IMR-90 (cell line): ENCODE measurements at regions not wholly inside any gene's neighbourhood (a gene's known extent, or its start where the extent isn't known, plus 50 kb on each side); places are given as distances from the start of the nearest gene placed in this dataset.

ENCODE experiments used
- ATAC-seq: fragments of 200-7000 bp; cut with Tn5 transposase; 2 replicates; pipeline ENCODE4 v1.9.1; 2020; ENCODE audit warnings: low read depth, mild to moderate bottlenecking, moderate library complexity
- BruUV-seq: library from RNA; stranded (reverse); fragments of 400-500 nt; replicated peaks from 2 replicates; lab custom pipeline; 2021; lab: Mats Ljungman, UMichigan
- CTCF ChIA-PET: fragments of 300-600 bp; formaldehyde crosslinking; extraction: SDS; loops from one replicate; lab custom pipeline; 2021; ENCODE audit warnings: antibody characterized with exemption; lab: Yijun Ruan, JAX
- POLR2A ChIA-PET: fragments of 300-600 bp; sonication (Branson Sonifier 250); formaldehyde crosslinking; loops from one replicate; lab custom pipeline; 2022; ENCODE audit warnings: antibody characterized with exemption; ENCODE audit not compliant: unreplicated experiment; lab: Charles Lee
- DNase-seq: peaks from one replicate; pipeline ENCODE4 v3.0.0; 2013
- H2AFZ ChIP-seq: replicated peaks from 2 replicates; pipeline ENCODE3; 2013; ENCODE audit warnings: low read length, mild to moderate bottlenecking; ENCODE audit not compliant: poor library complexity
- H2AK5ac ChIP-seq: 2 replicates; pipeline ENCODE4 v1.6.1; 2013; ENCODE audit warnings: low read depth, low read length, inconsistent platforms
- H2AK9ac ChIP-seq: replicated peaks from 2 replicates; pipeline ENCODE3; 2013; ENCODE audit warnings: mild to moderate bottlenecking, low read depth, low read length, moderate library complexity; ENCODE audit not compliant: poor library complexity
- H2BK120ac ChIP-seq: 2 replicates; pipeline ENCODE4 v1.6.1; 2013; ENCODE audit warnings: low read depth, low read length, inconsistent platforms
- H2BK15ac ChIP-seq: 3 replicates; pipeline ENCODE4 v1.6.1; 2013; ENCODE audit warnings: low read depth, low read length, inconsistent platforms
- H2BK20ac ChIP-seq: 2 replicates; pipeline ENCODE4 v1.6.1; 2013; ENCODE audit warnings: low read depth, mild to moderate bottlenecking, inconsistent platforms, low read length, moderate library complexity
- H2BK5ac ChIP-seq: 2 replicates; pipeline ENCODE4 v1.6.1; 2013; ENCODE audit warnings: mild to moderate bottlenecking, low read depth, low read length, inconsistent platforms; ENCODE audit not compliant: poor library complexity, severe bottlenecking
- H3K14ac ChIP-seq: replicated peaks from 2 replicates; pipeline ENCODE4 v1.6.1; 2013; ENCODE audit warnings: low read depth, low read length, inconsistent platforms
- H3K18ac ChIP-seq: 2 replicates; pipeline ENCODE4 v1.6.1; 2013; ENCODE audit warnings: low read depth, low read length, control low read depth
- H3K23ac ChIP-seq: 2 replicates; pipeline ENCODE4 v1.6.1; 2013; ENCODE audit warnings: low read depth, low read length, inconsistent platforms
- H3K27ac ChIP-seq: 2 replicates; pipeline ENCODE4 v1.5.1; 2013; ENCODE audit warnings: mild to moderate bottlenecking, control low read depth, low read length; ENCODE audit not compliant: insufficient read depth
- H3K27me3 ChIP-seq: 2 replicates; pipeline ENCODE4 v1.6.1; 2013; ENCODE audit warnings: low read length; ENCODE audit not compliant: control insufficient read depth, insufficient read depth
- H3K36me3 ChIP-seq: 2 replicates; pipeline ENCODE4 v1.6.1; 2013; ENCODE audit warnings: low read length, mixed read lengths; ENCODE audit not compliant: control insufficient read depth, insufficient read depth
- H3K4ac ChIP-seq: 2 replicates; pipeline ENCODE4 v1.6.1; 2013; ENCODE audit warnings: low read depth, low read length, inconsistent platforms
- H3K4me1 ChIP-seq: 2 replicates; pipeline ENCODE4 v1.6.1; 2013; ENCODE audit warnings: low read length, mixed read lengths; ENCODE audit not compliant: control insufficient read depth, insufficient read depth
- H3K4me2 ChIP-seq: 2 replicates; pipeline ENCODE4 v1.6.1; 2013; ENCODE audit warnings: low read depth, mild to moderate bottlenecking, control low read depth, low read length, moderate library complexity
- H3K4me3 ChIP-seq: 2 replicates; pipeline ENCODE4 v1.5.1; 2013; ENCODE audit warnings: low read depth, mild to moderate bottlenecking, control low read depth, low read length, moderate library complexity; ENCODE audit not compliant: insufficient read depth
- H3K56ac ChIP-seq: 2 replicates; pipeline ENCODE4 v1.6.1; 2013; ENCODE audit warnings: low read length, inconsistent platforms; ENCODE audit not compliant: insufficient read depth; ENCODE audit errors: extremely low read depth
- H3K79me1 ChIP-seq, 2 experiments: 2 replicates each; pipeline ENCODE4 v1.6.1; 2013; ENCODE audit warnings: low read length in 2 of 2, inconsistent platforms in 1 of 2, low read depth in 1 of 2
- H3K9ac ChIP-seq: 2 replicates; pipeline ENCODE4 v1.6.1; 2013; ENCODE audit warnings: low read depth, low read length, control low read depth
- H3K9me1 ChIP-seq: 2 replicates; pipeline ENCODE4 v1.6.1; 2013; ENCODE audit warnings: low read length, inconsistent platforms; ENCODE audit not compliant: insufficient read depth
- H3K9me3 ChIP-seq: 2 replicates; pipeline ENCODE4 v1.6.1; 2013; ENCODE audit warnings: low read length; ENCODE audit not compliant: control insufficient read depth, insufficient read depth
- H4K20me1 ChIP-seq: 2 replicates; pipeline ENCODE4 v1.6.1; 2013; ENCODE audit warnings: low read length, inconsistent platforms; ENCODE audit not compliant: insufficient read depth
- H4K5ac ChIP-seq: 2 replicates; pipeline ENCODE4 v1.6.1; 2013; ENCODE audit warnings: mild to moderate bottlenecking, low read depth, low read length, control low read depth
- H4K8ac ChIP-seq, 2 experiments: 2 replicates each; pipeline ENCODE4 v1.6.1; 2013; ENCODE audit warnings: low read depth in 2 of 2, low read length in 2 of 2, control low read depth in 1 of 2, inconsistent platforms in 1 of 2
- H4K91ac ChIP-seq: 2 replicates; pipeline ENCODE4 v1.6.1; 2013; ENCODE audit warnings: low read depth, low read length, inconsistent platforms; ENCODE audit not compliant: insufficient read depth
- BHLHE40 ChIP-seq: fragments of 150-350 bp; IDR thresholded peaks from 2 replicates; pipeline ENCODE4 v1.6.1; 2016; ENCODE audit warnings: mild to moderate bottlenecking, low read depth, low read length
- CTCF ChIP-seq: conservative IDR thresholded peaks from 2 replicates; pipeline ENCODE4 v1.5.1; 2012; ENCODE audit warnings: mild to moderate bottlenecking, low read depth, low read length, improper control_type of control experiment
- ELK1 ChIP-seq: fragments of 150-350 bp; IDR thresholded peaks from 2 replicates; pipeline ENCODE4 v1.6.1; 2016; ENCODE audit warnings: low read depth, mild to moderate bottlenecking, low read length, moderate library complexity, borderline replicate concordance
- FOS ChIP-seq: fragments of 150-350 bp; IDR thresholded peaks from 2 replicates; pipeline ENCODE4 v1.6.1; 2016; ENCODE audit warnings: low read depth, low read length
- MAFK ChIP-seq: IDR thresholded peaks from 2 replicates; pipeline ENCODE4 v1.6.1; 2012; ENCODE audit warnings: low read depth, low read length, improper control_type of control experiment
- MAZ ChIP-seq: IDR thresholded peaks from 2 replicates; pipeline ENCODE4 v1.6.1; 2012; ENCODE audit warnings: low read depth, mild to moderate bottlenecking, low read length, improper control_type of control experiment, moderate library complexity, borderline replicate concordance
- MXI1 ChIP-seq: IDR thresholded peaks from 2 replicates; pipeline ENCODE4 v1.6.1; 2012; ENCODE audit warnings: low read depth, mild to moderate bottlenecking, low read length, moderate library complexity, borderline replicate concordance
- NFE2L2 ChIP-seq: fragments of 150-350 bp; IDR thresholded peaks from 2 replicates; pipeline ENCODE4 v1.6.1; 2016; ENCODE audit warnings: low read depth, mild to moderate bottlenecking, low read length
- POLR2A ChIP-seq: IDR thresholded peaks from 2 replicates; pipeline ENCODE4 v1.6.1; 2012; ENCODE audit warnings: mild to moderate bottlenecking, low read depth, low read length
- RAD21 ChIP-seq: IDR thresholded peaks from 2 replicates; pipeline ENCODE4 v1.6.1; 2012; ENCODE audit warnings: low read length, improper control_type of control experiment
- WGBS, 2 experiments: methylation state at CpG; one replicate each; pipeline versions ENCODE4 v1.1.5 to v1.1.7; 2013; ENCODE audit warnings: missing lambda C conversion rate in 2 of 2; ENCODE audit not compliant: insufficient read length in 1 of 2; ENCODE audit errors: extremely low coverage in 2 of 2; 5-methylcytosine and 5-hydroxymethylcytosine counted together
- dilution Hi-C: fragments of 300-500 bp; cut with HindIII; formaldehyde crosslinking; loops from one replicate; pipeline ENCODE4 v1.14.3; 2018; ENCODE audit warnings: low sequenced_read_pairs; ENCODE audit not compliant: unreplicated experiment
- in situ Hi-C: fragments of 300-500 bp; cut with MboI; formaldehyde crosslinking; loops from 3 replicates; pipeline ENCODE4 v1.14.3; 2019; ENCODE audit warnings: low sequenced_read_pairs, inconsistent platforms, mixed read lengths
- intact Hi-C: fragments of 100-400 bp; cut with micrococcal nuclease; formaldehyde crosslinking; loops from 2 replicates; pipeline ENCODE4 v1.10.0; 2022

- Histone ChIP-seq H4K91ac (no peak overlapping the region), H2AK5ac (no peak overlapping the region), H3K9me1 (no peaks in the 10 kb centered on the region), H3K27me3 (no peaks in the 10 kb centered on the region), H4K5ac (no peak overlapping the region), H3K27ac (no peak overlapping the region), H3K56ac (no peak overlapping the region), H2BK20ac (no peak overlapping the region), H3K79me1 (no peaks in the 10 kb centered on the region), H3K9me3 (0 out of 2 replicates have a peak, but pooled peaks cover 1% of the 10 kb centered on the region), H4K8ac (no peak overlapping the region), H2AFZ (no peak overlapping the region), H4K20me1 (no peaks in the 10 kb centered on the region), H3K18ac (no peak overlapping the region), H2BK5ac (no peak overlapping the region), H3K36me3 (no peaks in the 10 kb centered on the region), H2BK15ac (no peak overlapping the region), H3K4ac (no peak overlapping the region), H2BK120ac (no peak overlapping the region), H3K14ac (no peak overlapping the region), H3K23ac (no peak overlapping the region), H2AK9ac (no peak overlapping the region), H3K4me2 (no peak overlapping the region), H3K9ac (no peak overlapping the region), H3K4me3 (no peak overlapping the region), H3K4me1 (no peaks in the 10 kb centered on the region)
- intact Hi-C loops: no loop called here
- ATAC-seq: no peak
- ChIA-PET CTCF (no interaction called here), POLR2A (no interaction called here)
- in situ Hi-C loops: no loop called here
- DNase-seq: no peak
- no CpG with 5 or more reads among the region's 1 CpG for WGBS, 2 experiments
- TF ChIP-seq FOS (no peak), NFE2L2 (no peak), RAD21 (no peak), MAFK (no peak), POLR2A (no peak), MXI1 (no peak), CTCF (no peak), MAZ (no peak), ELK1 (no peak), BHLHE40 (no peak)
- BruUV-seq: no TSS peak
- dilution Hi-C loops: no loop called here
These were observed 326.3 kb downstream of the SLCO4C1 start for GRCh38 chr5:101969742-101970141.
